ENCODE measurements at regions not wholly inside any gene's neighbourhood (a gene's known extent, or its start where the extent isn't known, plus 50 kb on each side); places are given as distances from the start of the nearest gene placed in this dataset.
A peak's percentile ranks its signal among the peaks of the same experiment; 100 is the strongest.

- no peak for TF ChIP-seq CTCF (IDR thresholded peaks at IDR 0.05; ENCODE audit: insufficient read depth, low read length, severe bottlenecking)
- Histone ChIP-seq H3K4me3 (ENCODE audit: low read depth, low read length) (no peak overlapping the region), H3K36me3 (ENCODE audit: control insufficient read depth, insufficient read depth, low read length) (no peaks in the 10 kb centered on the region), H3K27me3 (ENCODE audit: control insufficient read depth, insufficient read depth, low read length) (no peaks in the 10 kb centered on the region)
- FAIRE-seq (no peak), DNase-seq (ENCODE audit: low read depth) (no peak)
Measured at GRCh38 chr16:85380905-85381737, 232.0 kb upstream of the GSE1 start.

GRCh38 chr16:85381738-85382592 lies 231.2 kb upstream of the GSE1 start:
- H3K36me3 ChIP-seq (ENCODE audit: control insufficient read depth, insufficient read depth, low read length), result peaks cover 1% of the 10 kb centered on the region
- H3K27me3 ChIP-seq (ENCODE audit: control insufficient read depth, insufficient read depth, low read length), result no peaks in the 10 kb centered on the region
- no peak overlapping the region for H3K4me3 ChIP-seq (ENCODE audit: low read depth, low read length)
- no peak for TF ChIP-seq CTCF (IDR thresholded peaks at IDR 0.05; ENCODE audit: insufficient read depth, low read length, severe bottlenecking)
- DNase-seq (ENCODE audit: low read depth), result no peak
- no peak for FAIRE-seq

DNA sequence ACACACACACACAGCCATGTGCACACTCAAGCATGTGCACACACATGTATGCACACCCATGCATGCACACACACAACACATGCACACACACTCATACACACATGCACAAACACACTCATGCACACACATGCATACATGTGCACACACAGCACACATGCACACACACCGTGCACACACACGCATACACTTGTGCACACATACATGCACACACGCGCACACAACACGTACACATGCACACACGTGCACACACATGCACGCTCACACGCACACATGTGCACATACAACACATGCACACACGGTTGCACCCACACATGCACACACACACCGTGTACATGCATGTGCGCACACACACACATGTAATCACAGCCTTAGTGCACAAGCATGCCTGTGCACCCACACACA lies 230.4 kb upstream of the GSE1 start:
- H3K36me3 ChIP-seq (ENCODE audit: control insufficient read depth, insufficient read depth, low read length), result peaks cover 1% of the 10 kb centered on the region
- DNase-seq (ENCODE audit: low read depth) (no peak), FAIRE-seq (peak; percentile 43)
- H3K27me3 ChIP-seq (ENCODE audit: control insufficient read depth, insufficient read depth, low read length), result no peaks in the 10 kb centered on the region
- no peak overlapping the region for H3K4me3 ChIP-seq (ENCODE audit: low read depth, low read length)
- TF ChIP-seq CTCF (IDR thresholded peaks at IDR 0.05; ENCODE audit: insufficient read depth, low read length, severe bottlenecking), result no peak

- peak; percentile 52 for FAIRE-seq
Measured at GRCh38 chr16:85383836-85384832, 229.0 kb upstream of the GSE1 start.

More at GRCh38 chr16:85383836-85384832, 229.0 kb upstream of the GSE1 start:
- Histone ChIP-seq H3K4me3 (ENCODE audit: low read depth, low read length) (no peak overlapping the region), H3K27me3 (ENCODE audit: control insufficient read depth, insufficient read depth, low read length) (no peaks in the 10 kb centered on the region), H3K36me3 (ENCODE audit: control insufficient read depth, insufficient read depth, low read length) (peaks cover 1% of the 10 kb centered on the region)
- DNase-seq (ENCODE audit: low read depth), result peak; percentile 94
- TF ChIP-seq CTCF (IDR thresholded peaks at IDR 0.05; ENCODE audit: insufficient read depth, low read length, severe bottlenecking), result no peak

Data from bronchial epithelial cell (primary cell).